ENCODE measurements at regions not wholly inside any gene's neighbourhood (a gene's known extent, or its start where the extent isn't known, plus 50 kb on each side); places are given as distances from the start of the nearest gene placed in this dataset.
"Not testable (repeated sequence)": the region's sequence is repeated elsewhere in the genome, so short reads cannot be mapped to it uniquely, and the experiment has no call there.

DNA sequence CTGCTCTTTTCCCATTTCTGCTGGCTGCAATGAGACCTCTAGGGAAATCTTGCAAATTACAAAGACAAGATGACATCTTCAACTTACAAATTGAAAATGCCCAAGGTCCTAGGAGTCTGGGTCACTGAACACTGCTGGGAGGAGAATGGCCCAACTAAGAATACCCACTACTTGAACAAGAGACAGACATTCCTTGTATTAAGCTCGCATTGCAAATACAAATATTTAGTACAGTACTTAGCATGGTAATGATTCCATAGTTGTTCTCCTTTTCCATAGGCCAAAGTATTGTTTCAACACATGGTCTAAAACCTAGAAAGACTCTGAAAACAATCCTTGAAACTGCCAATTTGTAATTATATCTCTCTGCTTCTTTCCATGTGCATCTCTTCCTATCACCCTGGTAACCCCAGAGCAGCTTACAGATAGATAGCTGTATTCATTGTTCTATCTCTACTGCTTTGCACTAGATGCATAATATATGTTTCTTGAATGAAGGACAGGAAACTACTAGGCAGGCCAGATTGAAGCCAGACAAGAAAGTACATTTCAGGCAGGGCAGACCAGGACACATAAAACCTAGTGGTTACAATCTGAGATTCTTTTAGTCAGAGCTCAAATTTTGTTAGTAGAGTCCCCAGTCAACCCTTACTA is 1545.7 kb upstream of the TENM4 start:
- no peak for DNase-seq

DNA sequence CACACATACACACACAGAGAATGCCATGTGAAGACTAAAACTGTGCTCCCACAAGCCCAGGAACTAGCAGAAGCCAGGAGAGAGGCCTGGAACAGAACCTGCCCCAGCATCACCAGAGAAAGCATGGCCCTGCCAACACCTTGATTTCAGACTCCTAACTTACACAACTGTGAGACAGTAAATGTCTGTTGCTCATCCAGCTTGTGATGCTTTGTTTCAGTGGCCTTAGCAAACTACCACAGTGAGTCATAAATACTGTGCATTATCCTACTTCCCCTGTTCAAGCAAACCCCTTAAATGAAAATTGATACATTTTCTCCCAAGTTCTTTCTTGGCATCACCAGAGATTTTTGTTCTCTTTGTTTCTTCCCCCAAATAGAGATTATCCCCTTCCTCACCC is 1539.4 kb upstream of the TENM4 start:
- DNase-seq, result no peak

DNA sequence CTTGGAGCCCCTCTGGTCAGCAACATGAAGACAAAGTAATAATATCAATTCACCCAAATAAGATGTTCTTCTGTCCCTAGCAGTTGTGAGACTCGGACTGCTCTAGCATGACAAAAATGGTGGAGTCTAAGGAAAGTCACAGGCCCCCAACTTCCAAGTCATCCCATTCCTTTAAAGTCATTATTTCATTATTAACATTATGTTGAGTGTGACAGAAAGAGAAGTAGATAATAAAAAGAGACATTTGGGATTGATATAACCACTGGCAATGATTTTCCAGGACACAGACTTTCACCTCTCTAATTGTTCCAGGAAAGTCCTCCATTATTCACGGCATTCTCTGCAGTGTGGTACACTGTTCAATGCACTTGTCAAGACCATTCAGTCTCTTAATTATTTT is 1533.0 kb upstream of the TENM4 start:
- no peak for DNase-seq

DNA sequence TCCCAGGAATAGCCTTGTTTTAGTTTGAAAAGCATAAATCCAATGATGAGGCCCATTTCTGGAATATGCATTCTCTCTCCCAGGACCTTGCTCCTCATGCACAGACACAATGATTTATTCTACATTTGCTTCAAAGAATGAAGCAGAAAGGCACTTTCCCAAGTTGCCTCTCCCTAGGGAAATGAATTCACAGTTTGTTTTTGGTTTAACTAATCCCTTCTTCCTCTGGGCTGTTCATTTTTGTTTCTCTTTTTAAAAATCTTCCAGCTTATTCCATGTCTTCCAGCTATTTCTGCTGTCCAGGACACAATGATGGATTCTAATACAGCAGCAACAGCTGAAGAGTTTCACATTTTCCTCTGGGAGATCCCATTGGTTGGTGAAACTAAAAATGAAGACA is 1529.2 kb upstream of the TENM4 start:
- no peak for DNase-seq

DNA sequence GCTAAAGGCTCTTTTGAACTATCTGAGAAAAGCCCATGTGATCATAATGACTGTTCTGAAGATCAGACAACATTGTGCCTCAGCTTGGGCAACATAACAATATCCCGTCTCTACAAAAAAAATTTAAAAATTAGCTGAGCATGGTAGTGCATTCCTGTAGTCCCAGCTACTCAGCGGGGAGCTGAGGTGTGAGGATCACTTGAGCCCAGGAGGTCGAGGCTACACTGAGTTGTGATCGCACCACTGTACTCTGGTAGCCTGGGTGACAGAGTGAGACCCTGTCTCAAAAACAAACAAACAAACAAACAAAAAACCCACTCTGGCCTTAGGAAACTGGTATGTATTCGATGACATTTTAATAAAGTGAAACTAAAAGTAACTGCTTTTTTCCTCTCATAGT is 1526.8 kb upstream of the TENM4 start:
- DNase-seq, result no peak

DNA sequence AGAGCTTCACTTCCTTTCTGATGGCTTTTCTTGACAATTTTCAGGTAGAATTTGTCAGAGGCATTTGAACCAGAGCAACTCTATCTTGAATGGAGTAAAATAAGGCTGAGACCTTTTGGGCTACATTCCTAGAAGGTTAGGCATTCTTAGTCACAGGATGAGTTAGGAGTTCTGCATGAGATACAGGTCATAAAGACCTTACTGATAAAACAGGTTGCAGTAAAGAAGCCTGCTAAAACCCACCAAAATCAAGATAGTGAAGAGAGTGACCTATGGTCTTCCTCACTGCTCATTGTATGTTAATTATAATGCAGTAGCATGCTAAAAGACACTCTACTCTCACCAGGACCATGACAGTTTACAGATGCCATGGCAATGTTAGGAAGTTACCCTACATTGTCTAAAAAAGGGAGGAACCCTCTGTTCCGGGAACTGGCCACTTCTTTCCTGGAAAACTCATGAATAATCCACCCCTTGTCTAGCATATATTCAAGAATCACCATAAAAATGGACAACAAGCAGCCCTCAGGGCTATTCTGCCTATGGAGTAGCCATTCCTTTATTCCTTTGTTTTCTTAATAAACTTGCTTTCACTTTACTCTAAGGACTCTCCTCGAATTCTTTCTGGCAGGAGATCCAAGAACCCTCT is 1519.7 kb upstream of the TENM4 start:
- no peak for DNase-seq

DNA sequence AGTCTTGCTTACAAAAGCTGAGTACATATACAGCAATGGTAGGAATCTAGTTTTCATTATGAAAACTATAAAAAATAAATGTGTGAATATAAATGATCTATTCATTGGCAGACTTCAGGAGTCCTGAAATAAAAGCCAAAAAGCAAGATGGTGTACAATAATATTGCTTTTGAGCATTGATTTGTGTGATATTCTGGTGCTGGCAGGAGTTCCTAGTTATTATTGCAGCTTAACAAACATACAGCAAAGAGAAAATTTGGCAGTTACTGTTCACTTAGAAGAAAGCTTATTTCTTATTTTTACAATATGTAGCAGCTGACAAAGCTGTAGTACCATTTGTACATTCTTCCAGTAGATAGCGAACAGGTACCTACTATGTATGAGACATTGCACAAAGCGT is 1518.9 kb upstream of the TENM4 start:
- no peak for DNase-seq

DNA sequence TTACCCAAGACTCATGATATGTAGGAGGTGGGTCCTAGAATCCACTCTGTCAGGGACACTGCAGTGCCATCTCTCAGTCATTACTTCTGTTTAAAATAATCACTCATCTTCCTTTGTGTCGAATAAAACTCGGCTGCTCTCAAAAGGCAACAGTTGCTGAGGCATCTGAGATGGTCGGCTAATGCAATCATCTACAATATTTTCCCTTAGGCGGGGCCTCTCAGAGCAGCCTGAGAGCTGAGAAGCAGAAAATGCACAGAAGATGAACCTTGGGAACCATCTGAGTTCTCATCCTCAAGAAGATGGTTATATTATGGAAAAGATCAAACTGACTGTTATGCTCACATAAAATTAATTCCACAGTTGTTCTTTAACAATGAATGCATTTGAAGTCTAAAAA is 1518.2 kb upstream of the TENM4 start:
- DNase-seq, result no peak

DNA sequence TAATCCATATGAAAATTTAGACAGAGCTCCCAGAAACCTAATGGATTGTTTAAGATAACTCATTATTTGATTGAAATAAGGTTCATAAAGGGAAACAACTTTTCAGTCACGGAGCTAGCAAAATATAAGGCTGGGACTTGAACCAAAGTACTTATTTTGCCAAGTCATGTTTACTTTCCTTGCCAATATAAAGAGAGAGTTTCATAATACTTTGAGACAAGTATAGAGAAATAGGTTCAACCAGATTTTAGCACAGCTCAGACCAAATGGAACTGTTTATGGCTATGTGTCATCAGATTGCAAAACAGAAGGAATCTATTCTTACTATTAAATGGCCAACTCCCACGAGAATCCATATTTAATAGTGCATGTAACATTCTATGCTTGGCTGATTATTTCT is 1517.5 kb upstream of the TENM4 start:
- DNase-seq, result no peak

DNA sequence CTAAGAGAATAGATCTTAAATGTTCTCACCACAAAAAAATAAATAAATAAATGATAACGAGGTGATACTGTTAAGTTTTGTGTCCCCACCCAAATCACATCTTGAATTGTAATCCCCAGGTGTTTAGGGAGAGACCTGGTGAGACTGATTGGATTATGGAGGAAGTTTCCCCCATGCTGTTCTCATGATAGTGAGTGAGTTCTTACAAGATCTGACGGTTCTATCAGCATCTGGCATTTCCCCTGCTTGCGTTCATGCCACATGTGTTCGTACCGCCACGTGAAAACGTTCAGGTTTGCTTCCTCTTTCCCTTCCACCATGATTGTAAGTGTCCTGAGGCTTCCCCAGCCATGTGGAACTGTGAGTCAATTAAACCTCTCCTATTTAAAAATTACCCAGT is 1514.8 kb upstream of the TENM4 start:
- no peak for DNase-seq

DNA sequence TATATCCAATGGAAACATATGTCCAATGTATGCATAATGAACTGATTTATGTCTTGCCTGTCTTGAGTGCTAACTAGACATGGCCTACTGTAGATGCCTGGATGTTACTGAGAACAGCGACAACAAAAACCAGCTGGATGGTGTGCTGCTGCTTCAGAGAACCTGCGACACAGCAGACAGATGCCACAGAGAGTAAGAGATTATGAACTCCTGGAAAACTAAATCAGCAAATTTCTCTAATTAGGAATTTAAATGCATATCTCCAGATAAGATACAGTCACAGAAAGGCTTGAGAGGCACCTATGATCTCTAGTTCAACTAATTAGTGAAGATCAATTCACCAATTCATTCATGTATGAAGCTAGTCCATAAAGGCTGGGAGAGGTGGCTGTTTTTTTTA is 1508.0 kb upstream of the TENM4 start:
- no peak for DNase-seq

DNA sequence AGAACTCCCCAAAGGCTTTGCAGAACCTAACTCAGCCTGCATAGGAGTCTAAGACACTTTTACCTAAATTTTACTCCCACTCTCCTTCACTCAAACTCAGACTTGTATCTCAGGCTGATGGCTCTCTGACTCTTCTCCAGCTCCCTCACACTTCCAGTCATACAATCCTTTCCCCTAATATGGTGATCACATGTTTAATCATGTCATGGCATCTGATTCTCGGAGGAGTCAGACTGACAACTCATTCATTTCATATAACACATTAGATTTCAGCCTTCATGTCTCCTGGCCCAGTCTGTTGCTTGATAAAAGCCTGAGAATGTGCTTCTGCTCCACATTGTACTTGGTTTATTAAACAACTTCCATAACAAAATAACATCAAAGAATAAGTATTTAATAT is 1503.9 kb upstream of the TENM4 start:
- DNase-seq, result no peak

DNA sequence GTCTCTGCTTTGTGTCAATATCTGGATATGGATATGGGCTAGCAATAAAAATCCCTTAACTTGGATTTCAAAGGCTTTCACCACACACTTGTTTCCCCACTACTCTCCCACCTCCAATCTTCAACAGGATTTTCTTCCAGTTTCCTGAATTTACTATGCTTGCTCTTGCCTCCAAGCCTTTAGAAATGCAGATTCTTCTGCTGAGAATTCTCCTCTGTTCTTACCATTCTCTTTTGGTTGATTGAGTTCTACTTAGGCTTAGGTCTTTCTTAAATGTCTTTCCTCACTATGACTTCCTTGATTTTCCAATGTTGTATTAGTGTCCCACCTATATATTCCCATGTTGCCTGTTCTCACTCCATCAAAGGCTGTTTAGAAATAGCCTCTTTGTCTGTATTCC is 1502.4 kb upstream of the TENM4 start:
- no peak for DNase-seq

DNA sequence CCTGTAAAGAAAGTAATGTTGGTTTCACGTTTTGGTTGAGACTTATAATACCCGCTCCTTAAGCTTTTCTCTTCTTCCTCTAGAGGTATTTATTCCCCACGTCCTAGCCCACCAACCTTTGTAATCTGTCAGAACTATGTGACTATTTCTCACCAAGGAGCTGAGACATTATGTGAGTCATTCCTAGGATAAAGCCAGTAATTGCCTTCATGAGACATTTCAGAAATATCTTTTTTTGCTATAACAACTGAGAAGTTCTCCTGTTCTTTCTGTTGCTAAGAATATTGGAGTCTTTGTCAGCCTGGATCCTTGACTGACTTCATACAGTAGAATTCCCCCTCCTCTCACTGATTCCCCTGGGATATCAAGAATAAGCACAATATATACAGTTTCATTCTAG is 1497.0 kb upstream of the TENM4 start:
- no peak for DNase-seq

DNA sequence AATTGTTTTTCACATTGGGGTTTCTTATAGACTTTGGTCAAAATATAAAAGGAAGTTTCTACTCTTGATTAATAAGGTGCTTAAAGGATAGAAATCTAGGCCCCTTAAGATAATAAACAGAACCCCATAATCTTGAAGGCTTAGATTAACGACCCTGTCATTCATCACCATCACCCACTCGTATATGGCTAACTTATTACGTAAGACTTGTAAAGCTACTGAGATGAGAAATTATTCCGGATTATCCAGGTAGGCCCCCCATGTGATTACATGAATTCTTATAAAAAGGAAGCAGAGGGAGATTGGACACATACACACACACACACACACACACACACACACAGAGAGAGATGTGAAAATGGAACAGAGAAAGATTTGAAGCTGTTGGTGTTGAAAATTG is 1489.2 kb upstream of the TENM4 start:
- no peak for DNase-seq

DNA sequence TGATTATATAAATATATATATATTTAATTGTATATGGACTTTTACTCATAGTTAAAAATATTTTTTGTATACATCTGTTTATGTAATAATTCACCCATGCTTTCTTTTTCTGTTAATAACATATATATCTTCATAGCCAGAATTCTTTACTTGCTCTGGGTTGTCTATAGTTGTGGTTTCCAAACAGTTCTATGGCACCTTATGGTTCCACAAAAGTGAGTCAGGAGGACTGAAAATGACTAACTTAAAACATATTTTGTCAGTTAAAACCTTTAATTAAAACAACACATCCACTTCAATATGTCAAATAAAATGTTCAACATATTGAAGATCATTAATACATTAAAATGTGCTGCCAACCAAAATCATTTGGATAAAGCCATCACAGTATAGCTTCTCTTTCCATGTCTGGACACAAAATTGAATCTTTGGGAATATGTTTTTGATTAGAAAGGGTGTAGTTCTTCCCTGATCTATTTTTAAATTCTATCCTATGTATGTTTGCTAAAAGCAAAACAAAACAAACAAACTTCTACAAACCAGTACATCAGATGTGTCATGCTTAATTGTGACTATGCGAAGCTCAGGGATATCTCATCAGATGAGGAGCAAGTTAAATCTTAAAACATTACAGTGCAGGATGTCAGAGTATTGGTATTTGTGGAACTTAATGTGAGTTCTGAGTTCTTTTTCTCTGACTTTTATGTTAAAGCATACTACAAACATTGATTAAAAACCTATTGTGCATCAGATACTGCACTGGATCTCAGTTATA is 1488.4 kb upstream of the TENM4 start:
- DNase-seq, result no peak

DNA sequence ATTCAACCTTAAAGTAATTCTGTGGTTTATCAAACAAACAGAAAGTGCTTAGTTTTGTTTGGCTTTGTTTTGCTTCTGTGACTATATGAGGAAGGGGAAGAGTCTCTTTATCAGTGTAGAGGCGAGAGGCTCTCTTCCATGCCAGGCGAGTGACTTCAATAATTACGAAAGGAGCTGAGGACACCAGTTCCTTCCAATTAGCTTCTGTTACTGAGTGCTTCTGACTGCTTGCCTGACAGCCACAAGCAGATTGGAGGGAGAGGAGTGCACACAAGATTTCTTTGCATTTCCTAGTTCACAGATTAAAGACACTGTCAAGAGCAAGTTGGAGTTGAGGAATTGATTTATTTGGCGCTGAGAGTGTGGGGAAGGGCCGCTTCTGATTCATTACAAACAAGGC is 1484.5 kb upstream of the TENM4 start:
- DNase-seq, result no peak

DNA sequence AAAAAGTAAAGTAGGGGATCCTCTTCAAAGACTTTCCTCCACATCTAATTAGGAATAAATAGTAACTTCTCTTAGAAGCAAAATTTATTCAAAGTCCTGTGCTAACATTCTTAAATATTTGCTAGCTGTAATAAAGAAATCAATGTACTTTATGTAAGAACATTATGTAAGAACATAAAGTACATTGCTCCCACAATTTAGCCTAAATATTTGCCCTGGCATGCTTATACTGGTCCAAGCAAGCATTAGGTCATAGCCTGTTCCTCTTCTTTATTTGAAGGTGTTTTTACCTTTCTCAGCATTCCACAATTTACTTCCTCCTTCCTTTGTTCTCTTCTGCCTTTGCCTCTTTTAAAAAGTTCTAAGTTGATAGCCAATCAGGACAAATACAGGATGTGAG is 1480.5 kb upstream of the TENM4 start:
- DNase-seq, result not testable (repeated sequence)

DNA sequence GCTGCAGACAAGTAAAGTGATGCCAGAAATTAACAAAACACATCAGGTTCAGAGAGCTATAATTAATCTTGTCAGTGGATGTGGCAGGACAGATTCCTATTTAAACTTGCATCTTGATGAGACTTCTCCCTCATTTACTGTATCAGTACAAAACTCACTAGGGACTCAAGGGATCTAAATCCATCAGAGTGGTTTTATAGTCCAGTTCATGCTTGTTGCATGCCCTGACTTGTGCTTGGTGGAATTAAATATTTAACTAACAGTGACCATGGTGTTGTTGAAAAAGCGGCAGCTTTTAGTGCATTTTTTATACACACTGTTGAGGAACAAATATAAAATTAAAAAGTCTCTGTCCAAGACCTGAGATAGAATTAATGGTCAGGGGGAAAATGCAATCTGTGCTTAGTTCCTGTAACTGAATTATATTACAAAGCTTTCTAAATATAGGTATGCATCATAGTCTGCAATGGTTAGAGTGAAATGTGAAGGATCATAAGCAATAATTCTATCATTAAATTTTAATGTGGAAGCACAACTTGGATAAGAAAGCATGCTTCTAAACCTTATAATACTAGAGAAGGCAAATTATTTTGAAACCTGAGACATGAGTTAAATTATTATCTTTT is 1475.5 kb upstream of the TENM4 start:
- no peak for DNase-seq

DNA sequence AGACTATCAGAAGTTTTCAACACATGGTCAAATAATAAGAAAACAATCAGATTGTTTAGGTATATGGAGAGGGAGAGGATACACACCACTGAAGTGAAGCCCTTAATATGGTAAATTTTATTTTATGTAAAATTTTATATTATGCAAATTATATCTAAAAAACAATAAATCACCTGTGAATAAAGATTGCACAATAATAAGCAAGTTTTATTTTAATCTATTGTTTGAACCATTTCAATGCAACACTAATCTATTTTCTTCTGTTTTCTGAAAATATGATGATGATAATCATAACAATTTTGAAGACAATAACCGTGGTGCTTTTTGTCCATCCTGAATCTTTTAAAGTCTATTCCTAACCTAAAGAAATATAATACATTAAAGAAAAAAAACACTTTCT is 1473.5 kb upstream of the TENM4 start:
- no peak for DNase-seq

DNA sequence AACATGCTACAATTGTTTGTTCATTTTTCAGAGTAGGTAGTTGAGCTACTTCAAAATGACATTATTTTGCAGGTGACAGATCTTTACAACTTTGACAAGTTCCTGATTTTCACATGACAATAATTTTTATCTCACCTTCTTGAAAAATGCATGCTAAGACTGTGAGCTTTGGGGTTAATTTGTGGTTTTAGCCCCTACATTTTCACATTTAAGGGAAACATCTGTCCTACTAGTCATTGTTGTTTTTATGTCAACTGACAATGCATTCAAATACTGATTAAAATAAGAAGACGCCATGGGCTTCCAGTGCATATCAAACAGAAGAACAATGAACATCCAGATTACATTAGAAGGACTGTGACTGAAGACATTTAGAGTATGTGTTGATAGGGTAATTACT is 1470.8 kb upstream of the TENM4 start:
- no peak for DNase-seq

DNA sequence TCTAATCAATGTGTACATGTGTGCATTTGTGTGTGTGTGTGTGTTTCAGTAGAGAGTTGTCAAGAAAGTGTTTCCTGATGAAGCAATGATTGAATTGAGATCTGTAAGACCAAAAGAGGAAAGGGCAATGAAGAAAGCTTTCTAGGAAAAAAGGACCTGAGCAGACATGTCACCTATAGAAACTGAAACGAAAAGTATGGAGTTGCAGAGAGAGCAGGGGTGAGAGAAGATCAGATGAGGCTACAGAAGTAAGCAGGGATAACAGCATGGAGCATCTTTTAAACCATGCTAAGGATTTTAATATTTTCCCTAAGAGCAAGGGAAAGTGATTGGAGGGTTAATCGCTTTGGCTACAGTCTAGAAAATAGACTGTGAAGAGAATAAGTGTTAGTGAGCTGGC is 1459.4 kb upstream of the TENM4 start:
- DNase-seq, result no peak

DNA sequence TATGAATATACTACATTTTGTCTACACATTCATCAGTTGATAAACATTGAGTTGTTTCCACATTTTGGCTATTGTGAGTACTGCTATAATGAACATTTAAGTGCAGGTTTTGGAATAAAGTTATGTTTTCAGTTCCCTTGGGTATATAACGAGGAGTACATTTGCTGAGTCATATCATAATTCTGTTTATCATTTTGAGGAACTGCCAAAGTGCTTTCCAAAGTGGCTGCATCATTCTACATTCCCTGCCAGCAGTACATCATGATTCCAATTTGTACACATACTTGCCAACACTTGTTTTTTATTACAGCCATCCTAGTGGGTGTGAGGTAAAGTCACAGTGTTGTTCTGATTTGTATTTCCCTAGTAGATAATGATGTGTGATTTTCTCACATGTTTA is 1458.6 kb upstream of the TENM4 start:
- DNase-seq, result no peak

DNA sequence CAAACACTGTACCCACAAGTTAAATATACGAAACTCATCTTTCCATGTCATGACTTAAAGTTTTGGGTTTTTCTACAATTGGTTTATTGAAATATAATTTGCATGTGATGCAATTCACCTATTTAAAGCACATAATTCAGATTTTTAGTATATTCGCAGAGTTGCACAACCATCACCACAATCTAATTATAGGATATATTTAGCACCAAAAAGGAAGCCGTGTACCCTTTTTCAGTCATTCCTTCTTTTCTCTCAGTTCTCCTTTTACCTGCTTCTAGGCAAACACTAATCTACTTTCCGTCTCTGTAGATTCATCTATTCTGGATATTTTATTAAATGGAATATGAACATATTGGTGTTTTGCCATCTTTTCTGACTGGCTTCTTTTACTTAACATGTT is 1458.1 kb upstream of the TENM4 start:
- DNase-seq, result no peak
